ENCODE measurements at regions not wholly inside any gene's neighbourhood (a gene's known extent, or its start where the extent isn't known, plus 50 kb on each side); places are given as distances from the start of the nearest gene placed in this dataset.
"Not testable (repeated sequence)": the region's sequence is repeated elsewhere in the genome, so short reads cannot be mapped to it uniquely, and the experiment has no call there.

- no peak for DNase-seq
These were observed 162.6 kb downstream of the PRKX start for GRCh38 chrX:3550871-3551270.

- DNase-seq, result no peak
These were observed 163.2 kb downstream of the PRKX start for GRCh38 chrX:3550160-3550751.

GRCh38 chrX:3549411-3549911 lies 164.0 kb downstream of the PRKX start:
- peak; percentile 35 for DNase-seq

GRCh38 chrX:3548765-3549391 lies 164.6 kb downstream of the PRKX start:
- peak; percentile 82 for DNase-seq

- no peak for DNase-seq
These were observed 167.5 kb downstream of the PRKX start for GRCh38 chrX:3545901-3546300.

- peak; percentile 51 for DNase-seq
These were observed 172.1 kb downstream of the PRKX start for GRCh38 chrX:3541336-3541735.

- no peak for DNase-seq
These were observed 173.3 kb downstream of the PRKX start for GRCh38 chrX:3540105-3540504.

GRCh38 chrX:3532581-3533085 lies 180.8 kb downstream of the PRKX start:
- no peak for DNase-seq

- not testable (repeated sequence) for DNase-seq
These were observed 182.0 kb downstream of the PRKX start for GRCh38 chrX:3531435-3531834.

GRCh38 chrX:3529466-3530010 lies 183.1 kb upstream of the MXRA5 start:
- peak; percentile 49 for DNase-seq

- no peak for DNase-seq
These were observed 181.4 kb upstream of the MXRA5 start for GRCh38 chrX:3527811-3528210.

- DNase-seq, result peak; percentile 47
These were observed 180.7 kb upstream of the MXRA5 start for GRCh38 chrX:3527166-3527565.

GRCh38 chrX:3526731-3527130 lies 180.3 kb upstream of the MXRA5 start:
- DNase-seq, result peak; percentile 62

GRCh38 chrX:3526071-3526470 lies 179.6 kb upstream of the MXRA5 start:
- peak; percentile 81 for DNase-seq

- peak; percentile 95 for DNase-seq
These were observed 175.7 kb upstream of the MXRA5 start for GRCh38 chrX:3522101-3522650.

GRCh38 chrX:3521396-3521795 lies 174.9 kb upstream of the MXRA5 start:
- DNase-seq, result peak; percentile 67

- DNase-seq, result peak; percentile 71
These were observed 174.5 kb upstream of the MXRA5 start for GRCh38 chrX:3520982-3521381.

- peak; percentile 72 for DNase-seq
These were observed 174.0 kb upstream of the MXRA5 start for GRCh38 chrX:3520458-3520857.

GRCh38 chrX:3519384-3519783 lies 172.9 kb upstream of the MXRA5 start:
- peak; percentile 69 for DNase-seq

GRCh38 chrX:3518870-3519269 lies 172.4 kb upstream of the MXRA5 start:
- DNase-seq, result peak; percentile 93

- peak; percentile 82 for DNase-seq
These were observed 169.6 kb upstream of the MXRA5 start for GRCh38 chrX:3516051-3516541.

- peak; percentile 83 for DNase-seq
These were observed 168.5 kb upstream of the MXRA5 start for GRCh38 chrX:3514996-3515395.

GRCh38 chrX:3512150-3512549 lies 165.7 kb upstream of the MXRA5 start:
- not testable (repeated sequence) for DNase-seq

All from fibroblast of skin of abdomen (primary cell).